HG02623 (cell line): ENCODE measurements at regions not wholly inside any gene's neighbourhood (a gene's known extent, or its start where the extent isn't known, plus 50 kb on each side); places are given as distances from the start of the nearest gene placed in this dataset.
"Not testable (repeated sequence)": the region's sequence is repeated elsewhere in the genome, so short reads cannot be mapped to it uniquely, and the experiment has no call there.

ENCODE experiments used
- ATAC-seq: cut with Tn5 transposase; IDR thresholded peaks from one replicate; pipeline ENCODE4 v1.9.1; 2021; ENCODE audit warnings: moderate library complexity; ENCODE audit not compliant: unreplicated experiment

- ATAC-seq, result no peak
These were observed 364.5 kb upstream of the JARID2 start for GRCh38 chr6:14881398-14881797.

GRCh38 chr6:14882394-14883026, 363.4 kb upstream of the JARID2 start:
- ATAC-seq, result no peak

- ATAC-seq, result no peak
These were observed 361.9 kb upstream of the JARID2 start for GRCh38 chr6:14883921-14884320.

GRCh38 chr6:14885498-14885897, 360.4 kb upstream of the JARID2 start:
- no peak for ATAC-seq

GRCh38 chr6:14887181-14887580, 358.7 kb upstream of the JARID2 start:
- no peak for ATAC-seq

- no peak for ATAC-seq
These were observed 357.8 kb upstream of the JARID2 start for GRCh38 chr6:14887986-14888574.

- no peak for ATAC-seq
These were observed 357.3 kb upstream of the JARID2 start for GRCh38 chr6:14888575-14889000.

- ATAC-seq, result no peak
These were observed 356.7 kb upstream of the JARID2 start for GRCh38 chr6:14889188-14889587.

- ATAC-seq, result no peak
These were observed 356.0 kb upstream of the JARID2 start for GRCh38 chr6:14889611-14890593.

GRCh38 chr6:14891820-14892375, 354.0 kb upstream of the JARID2 start:
- not testable (repeated sequence) for ATAC-seq

- no peak for ATAC-seq
These were observed 351.8 kb upstream of the JARID2 start for GRCh38 chr6:14894105-14894504.

- ATAC-seq, result no peak
These were observed 349.4 kb upstream of the JARID2 start for GRCh38 chr6:14896475-14896874.

- no peak for ATAC-seq
These were observed 348.0 kb upstream of the JARID2 start for GRCh38 chr6:14897831-14898230.

GRCh38 chr6:14899441-14899840, 346.4 kb upstream of the JARID2 start:
- ATAC-seq, result not testable (repeated sequence)

- no peak for ATAC-seq
These were observed 344.9 kb upstream of the JARID2 start for GRCh38 chr6:14900919-14901318.

GRCh38 chr6:14903176-14904038, 342.5 kb upstream of the JARID2 start:
- ATAC-seq, result no peak

GRCh38 chr6:14905201-14905600, 340.7 kb upstream of the JARID2 start:
- ATAC-seq, result no peak

- ATAC-seq, result no peak
These were observed 339.2 kb upstream of the JARID2 start for GRCh38 chr6:14906621-14907020.

- peak; percentile 71 for ATAC-seq
These were observed 334.9 kb upstream of the JARID2 start for GRCh38 chr6:14910692-14911547.
